HPDE6-E6E7 (cell line): ENCODE measurements at regions not wholly inside any gene's neighbourhood (a gene's known extent, or its start where the extent isn't known, plus 50 kb on each side); places are given as distances from the start of the nearest gene placed in this dataset.

Source experiments
- DNase-seq: peaks from one replicate; pipeline ENCODE4 v3.0.0; 2011; ENCODE audit warnings: missing footprints; ENCODE audit errors: extremely low spot score

GRCh38 chr5:104755806-104756205, 1193.2 kb upstream of the NUDT12 start:
- no peak for DNase-seq

- DNase-seq = no peak
Measured at GRCh38 chr5:104754311-104754995, 1191.9 kb upstream of the NUDT12 start.

- no peak for DNase-seq
Measured at GRCh38 chr5:104751969-104752368, 1189.4 kb upstream of the NUDT12 start.

- DNase-seq = no peak
Measured at GRCh38 chr5:104739905-104740304, 1177.3 kb upstream of the NUDT12 start.

- no peak for DNase-seq
Measured at GRCh38 chr5:104739503-104739902, 1176.9 kb upstream of the NUDT12 start.

- no peak for DNase-seq
Measured at GRCh38 chr5:104736073-104736472, 1173.5 kb upstream of the NUDT12 start.

GRCh38 chr5:104734046-104734445, 1171.5 kb upstream of the NUDT12 start:
- no peak for DNase-seq

GRCh38 chr5:104733063-104733669, 1170.6 kb upstream of the NUDT12 start:
- no peak for DNase-seq

- DNase-seq = no peak
Measured at GRCh38 chr5:104731331-104731730, 1168.7 kb upstream of the NUDT12 start.

GRCh38 chr5:104708027-104708426, 1145.4 kb upstream of the NUDT12 start:
- no peak for DNase-seq

GRCh38 chr5:104706600-104706999, 1144.0 kb upstream of the NUDT12 start:
- DNase-seq = no peak

GRCh38 chr5:104702212-104702611, 1139.6 kb upstream of the NUDT12 start:
- DNase-seq = no peak

GRCh38 chr5:104699438-104699837, 1136.8 kb upstream of the NUDT12 start:
- DNase-seq = no peak

- DNase-seq = no peak
Measured at GRCh38 chr5:104661256-104661655, 1098.7 kb upstream of the NUDT12 start.

GRCh38 chr5:104659497-104659896, 1096.9 kb upstream of the NUDT12 start:
- DNase-seq = no peak

- no peak for DNase-seq
Measured at GRCh38 chr5:104652271-104652861, 1089.8 kb upstream of the NUDT12 start.

- no peak for DNase-seq
Measured at GRCh38 chr5:104650313-104651055, 1087.9 kb upstream of the NUDT12 start.

GRCh38 chr5:104646416-104646815, 1083.8 kb upstream of the NUDT12 start:
- no peak for DNase-seq

- no peak for DNase-seq
Measured at GRCh38 chr5:104643320-104643719, 1080.7 kb upstream of the NUDT12 start.

- no peak for DNase-seq
Measured at GRCh38 chr5:104635227-104635626, 1072.6 kb upstream of the NUDT12 start.

- DNase-seq = no peak
Measured at GRCh38 chr5:104628911-104629310, 1066.3 kb upstream of the NUDT12 start.

- DNase-seq = no peak
Measured at GRCh38 chr5:104626122-104626521, 1063.5 kb upstream of the NUDT12 start.

GRCh38 chr5:104612005-104612404, 1049.4 kb upstream of the NUDT12 start:
- DNase-seq = no peak
